Dedifferentiated amniotic fluid mesenchymal stem cell (primary cell): ENCODE measurements at regions not wholly inside any gene's neighbourhood (a gene's known extent, or its start where the extent isn't known, plus 50 kb on each side); places are given as distances from the start of the nearest gene placed in this dataset.

Experiments
- DNase-seq: peaks from one replicate; pipeline ENCODE4 v3.0.0-alpha.2; 2016; ENCODE audit errors: extremely low spot score

DNA sequence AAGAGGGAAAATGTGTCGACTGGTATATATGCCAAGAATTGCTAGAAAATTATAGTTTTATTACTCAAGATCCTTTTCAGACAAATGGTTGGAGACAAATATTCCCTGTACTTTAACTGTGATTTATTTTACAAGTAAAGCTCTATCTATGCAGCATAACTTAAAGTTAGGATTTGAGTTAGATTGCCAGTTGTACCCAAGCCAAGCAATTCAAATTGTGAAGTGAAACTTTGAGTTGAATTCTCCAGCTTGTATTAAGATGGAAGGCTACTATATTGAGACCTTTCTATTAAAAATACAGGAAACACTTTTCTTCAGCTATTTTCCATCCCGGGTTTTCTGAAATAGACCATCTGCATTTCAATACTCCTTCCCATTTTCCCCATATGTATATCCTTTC lies 333.1 kb upstream of the RBMS3 start:
- no peak for DNase-seq

DNA sequence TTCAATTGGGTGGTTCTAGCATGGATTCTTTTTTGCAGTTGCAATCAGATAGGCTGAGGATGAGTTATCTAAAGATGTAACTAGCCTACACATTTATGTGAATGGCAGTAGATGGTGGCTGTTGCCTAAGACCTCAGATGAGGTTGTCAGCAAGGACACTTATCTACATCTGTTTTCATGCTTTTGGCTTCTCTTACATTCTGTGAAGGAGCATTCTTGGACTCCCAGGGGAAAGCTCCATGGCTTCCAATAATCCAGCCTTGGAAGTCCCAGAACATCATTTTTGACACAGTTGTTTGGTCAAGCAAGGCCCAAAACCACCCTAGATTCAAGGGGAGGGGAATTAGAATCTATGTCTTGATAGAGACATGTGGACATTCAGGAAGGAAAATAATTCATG lies 332.2 kb upstream of the RBMS3 start:
- DNase-seq = no peak

GRCh38 chr3:28949580-28949979 lies 331.3 kb upstream of the RBMS3 start:
- no peak for DNase-seq

GRCh38 chr3:28950614-28951013 lies 330.3 kb upstream of the RBMS3 start:
- DNase-seq = no peak

- DNase-seq = peak; percentile 51
Observed at GRCh38 chr3:28951772-28952556, 328.9 kb upstream of the RBMS3 start.

GRCh38 chr3:28958656-28959055 lies 322.2 kb upstream of the RBMS3 start:
- DNase-seq = no peak

DNA sequence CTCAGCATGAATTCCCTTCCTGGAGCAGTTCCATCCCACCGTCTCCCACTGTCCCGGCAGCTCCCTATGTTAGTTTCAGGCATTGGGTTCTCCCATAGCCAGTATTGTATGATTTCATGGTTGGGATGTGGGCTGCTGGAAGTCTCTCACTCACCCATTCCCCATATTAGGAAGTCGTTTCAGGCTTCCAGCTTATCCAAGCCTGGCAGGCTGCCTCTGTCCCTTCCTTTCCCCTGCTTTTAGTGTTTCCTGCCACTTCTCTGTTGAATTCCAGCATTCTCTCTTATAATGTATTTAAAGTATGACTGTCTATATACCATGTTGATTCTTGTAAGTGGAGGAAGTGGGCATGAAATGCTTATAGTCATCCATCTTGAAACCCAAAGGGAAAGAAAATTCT lies 309.7 kb upstream of the RBMS3 start:
- DNase-seq = no peak

DNA sequence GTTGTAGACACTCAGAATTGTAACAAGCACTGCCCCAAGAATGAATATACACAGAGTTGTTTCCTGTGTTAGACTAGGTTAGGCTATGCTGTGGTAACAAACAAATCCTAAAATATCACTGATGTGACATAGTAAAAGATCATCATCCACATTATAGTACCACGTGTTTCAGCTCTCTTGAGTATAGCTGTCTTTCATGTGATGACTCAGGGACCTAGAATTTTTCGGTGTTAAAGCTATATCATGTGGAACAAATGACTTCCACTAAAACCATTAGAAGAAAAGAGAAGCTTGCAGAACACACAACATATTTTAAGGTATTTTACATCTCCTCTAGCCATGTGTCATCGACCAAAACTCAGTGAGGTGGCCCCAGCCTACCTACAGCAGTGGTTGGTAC lies 307.9 kb upstream of the RBMS3 start:
- no peak for DNase-seq

- DNase-seq = peak; percentile 26
Observed at GRCh38 chr3:28973609-28974008, 307.3 kb upstream of the RBMS3 start.

DNA sequence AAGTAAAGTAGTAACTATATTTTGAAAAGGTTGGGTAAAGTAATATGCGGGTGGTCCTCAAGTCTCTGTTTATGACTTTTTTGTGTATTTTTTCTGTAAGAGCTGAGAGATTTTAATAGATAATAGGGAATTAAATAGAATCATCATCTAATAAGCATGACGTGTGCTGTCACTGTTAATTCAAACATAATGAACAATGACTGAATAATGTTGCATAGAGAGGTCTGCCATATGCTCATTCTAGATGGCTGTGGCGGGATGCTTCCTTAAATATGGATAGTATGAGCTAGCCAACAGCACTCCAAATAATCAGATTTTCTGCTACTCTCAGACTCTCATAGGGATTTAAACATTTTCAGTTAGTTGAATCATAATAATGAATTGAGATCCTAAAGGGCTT lies 302.8 kb upstream of the RBMS3 start:
- DNase-seq = no peak

GRCh38 chr3:28980131-28980530 lies 300.7 kb upstream of the RBMS3 start:
- no peak for DNase-seq

DNA sequence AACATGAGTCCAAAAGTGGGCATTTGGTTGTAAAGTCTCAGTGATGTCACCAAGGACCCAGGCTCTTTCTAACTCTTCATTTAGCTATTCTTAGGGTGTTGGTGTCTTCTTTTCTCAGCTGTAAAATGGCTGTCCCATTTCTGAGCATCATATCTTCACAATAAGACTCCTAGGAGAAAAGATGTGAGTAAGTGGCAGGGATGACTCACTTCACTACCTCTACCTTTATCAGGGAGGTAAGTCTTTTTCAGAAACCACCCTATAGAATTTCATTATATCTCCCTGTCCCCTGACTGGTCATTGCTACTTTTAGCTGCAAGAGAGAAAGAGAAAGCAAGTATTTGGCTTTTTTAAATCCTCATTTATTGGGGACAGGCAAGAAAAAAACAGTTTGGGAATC lies 300.2 kb upstream of the RBMS3 start:
- no peak for DNase-seq

DNA sequence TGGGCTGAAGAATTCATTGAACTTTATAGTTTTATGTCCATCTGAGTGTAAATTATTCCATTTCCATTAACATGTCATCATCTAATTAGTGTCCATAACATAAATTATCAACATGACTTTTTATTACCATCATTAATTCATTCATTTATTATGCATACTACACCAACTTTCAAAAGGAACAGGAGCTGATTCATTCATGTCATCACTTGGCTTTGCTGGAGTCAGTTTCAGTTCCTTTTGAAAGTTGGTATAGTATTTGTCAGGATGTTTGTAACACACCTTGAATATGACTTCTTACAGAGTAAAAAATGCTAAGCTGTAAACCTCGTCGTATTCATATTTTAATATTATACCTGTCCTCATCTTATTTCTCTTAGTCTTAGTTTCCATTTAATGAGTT lies 298.0 kb upstream of the RBMS3 start:
- DNase-seq = no peak

DNA sequence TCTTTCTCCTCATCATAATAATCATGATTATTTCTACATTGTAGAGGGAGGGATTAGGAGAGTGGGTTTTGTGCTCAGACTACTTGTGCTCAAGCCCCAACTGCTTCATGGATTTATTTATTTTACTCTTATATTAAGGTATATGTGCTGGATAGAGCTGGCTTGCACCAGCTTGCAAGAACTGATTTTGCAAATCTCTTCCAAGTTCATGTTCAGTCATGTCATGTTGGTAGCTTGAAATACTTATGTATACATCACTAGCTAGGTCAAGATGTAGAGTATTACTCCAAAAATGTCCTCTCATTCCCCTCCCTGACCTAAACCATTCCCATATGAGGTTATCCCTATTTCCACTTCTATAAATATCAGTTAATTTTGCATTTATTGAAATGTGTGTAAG lies 293.9 kb upstream of the RBMS3 start:
- DNase-seq = no peak

DNA sequence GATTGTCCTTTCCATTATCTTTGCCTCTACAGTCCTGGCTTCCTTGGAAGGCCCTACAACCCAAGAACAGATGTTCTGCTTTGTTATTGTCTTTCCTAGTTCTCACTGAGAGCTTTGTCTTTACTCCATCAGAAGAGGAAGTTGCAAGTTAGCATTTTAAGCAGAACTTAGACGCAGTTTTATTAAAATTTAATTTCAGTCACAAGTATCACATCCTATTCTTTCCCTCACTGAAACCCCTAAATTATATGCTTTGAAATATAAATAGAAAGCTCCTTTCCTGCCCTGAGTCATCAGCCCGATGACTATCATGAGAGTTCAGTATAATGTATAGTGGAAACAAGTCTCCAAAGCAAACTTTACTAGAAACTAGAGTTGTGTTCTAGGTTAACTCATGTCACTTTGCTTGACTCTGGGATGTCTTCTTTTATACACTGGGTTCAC lies 291.2 kb upstream of the RBMS3 start:
- no peak for DNase-seq

DNA sequence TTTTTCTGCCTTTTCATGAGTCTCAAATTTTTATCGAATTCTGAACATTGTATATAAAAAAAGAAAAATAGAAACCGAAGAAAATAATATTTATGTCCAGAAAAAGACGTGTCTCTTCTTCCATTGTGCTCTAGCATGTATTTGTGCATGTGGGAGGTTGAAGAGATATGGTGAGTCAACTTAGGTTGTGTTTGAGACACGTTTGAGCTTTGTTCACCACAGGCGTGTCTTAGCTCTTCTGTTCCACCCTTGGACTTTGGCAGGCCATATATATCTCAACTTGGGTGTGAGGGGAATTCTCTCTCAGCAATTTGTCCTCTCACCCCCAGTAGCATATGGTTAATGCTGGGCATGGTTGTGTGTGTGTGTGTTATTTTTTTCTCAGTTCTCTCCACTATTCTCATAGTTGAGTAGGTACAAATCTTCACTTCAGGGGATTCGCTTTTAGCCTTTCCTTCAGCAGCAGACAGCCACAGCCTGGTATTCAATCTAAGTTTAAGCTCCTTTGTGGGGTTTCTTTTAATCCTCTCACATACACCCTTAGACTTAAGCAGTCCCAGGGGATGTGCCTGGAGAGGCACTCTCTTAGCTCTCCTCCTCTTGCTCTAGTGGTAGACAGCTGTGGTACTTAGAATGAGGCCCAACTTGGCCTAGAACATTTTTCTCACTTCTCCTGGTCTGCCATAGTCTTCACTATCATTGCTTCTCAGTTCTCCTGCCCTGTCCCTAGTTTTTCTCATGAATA lies 286.5 kb upstream of the RBMS3 start:
- DNase-seq = no peak

GRCh38 chr3:29004885-29005599 lies 275.8 kb upstream of the RBMS3 start:
- no peak for DNase-seq

DNA sequence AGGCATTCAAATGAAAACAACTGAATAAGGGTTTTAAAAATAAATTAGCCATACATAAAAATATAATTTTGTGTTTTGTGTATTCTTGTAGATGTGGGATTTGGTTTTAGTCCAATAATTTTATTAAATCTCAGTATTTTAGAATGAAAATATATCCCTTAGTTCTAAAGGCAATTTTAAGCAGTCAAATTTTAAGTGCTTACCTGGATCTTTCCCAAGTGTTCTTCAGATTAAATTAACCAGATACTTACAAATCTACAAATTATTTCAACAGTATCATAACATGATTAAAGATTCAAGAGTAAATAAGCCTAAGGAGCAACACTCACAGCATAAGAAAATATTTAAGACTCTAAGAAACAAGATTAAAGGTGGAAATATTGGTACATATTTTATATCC lies 275.0 kb upstream of the RBMS3 start:
- no peak for DNase-seq

DNA sequence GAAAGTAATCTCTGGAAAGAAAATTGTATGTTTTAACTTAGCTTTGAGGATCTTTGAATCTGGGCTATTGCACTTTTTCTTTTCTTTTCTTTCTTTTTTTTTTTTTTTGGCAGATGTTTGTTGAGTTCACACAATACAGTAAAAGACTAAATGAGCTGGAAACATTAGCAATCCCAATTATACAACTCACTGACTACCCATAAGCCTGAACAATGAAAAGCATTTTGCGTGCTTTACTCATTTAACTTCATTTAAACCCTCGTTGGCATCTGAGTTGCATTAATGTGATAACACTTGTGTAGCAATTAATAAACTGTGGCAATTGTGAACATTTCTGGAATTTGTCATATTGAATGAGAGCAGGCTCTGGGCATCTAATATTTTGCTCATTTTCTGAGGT lies 269.4 kb upstream of the RBMS3 start:
- no peak for DNase-seq

- no peak for DNase-seq
Observed at GRCh38 chr3:29011966-29012365, 268.9 kb upstream of the RBMS3 start.

DNA sequence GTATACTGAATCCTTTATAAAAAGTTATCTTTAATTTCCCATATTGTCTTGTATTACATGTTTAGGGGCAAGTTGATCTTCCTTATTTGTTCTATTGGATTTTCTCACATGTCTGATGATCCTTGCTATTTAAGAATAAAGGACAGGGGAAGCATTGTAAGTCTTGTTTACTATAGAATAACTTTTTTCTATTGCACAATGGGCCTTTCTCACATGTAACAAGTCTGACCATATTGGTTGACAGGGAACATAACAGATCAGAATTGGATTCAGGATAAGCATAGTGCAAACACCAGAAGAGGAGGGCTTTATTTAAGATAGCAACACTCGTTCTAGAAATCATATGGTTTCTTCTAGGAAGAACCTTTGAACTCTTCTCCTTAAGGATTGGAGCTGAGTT lies 257.9 kb upstream of the RBMS3 start:
- no peak for DNase-seq

GRCh38 chr3:29026286-29026685 lies 254.6 kb upstream of the RBMS3 start:
- DNase-seq = no peak

DNA sequence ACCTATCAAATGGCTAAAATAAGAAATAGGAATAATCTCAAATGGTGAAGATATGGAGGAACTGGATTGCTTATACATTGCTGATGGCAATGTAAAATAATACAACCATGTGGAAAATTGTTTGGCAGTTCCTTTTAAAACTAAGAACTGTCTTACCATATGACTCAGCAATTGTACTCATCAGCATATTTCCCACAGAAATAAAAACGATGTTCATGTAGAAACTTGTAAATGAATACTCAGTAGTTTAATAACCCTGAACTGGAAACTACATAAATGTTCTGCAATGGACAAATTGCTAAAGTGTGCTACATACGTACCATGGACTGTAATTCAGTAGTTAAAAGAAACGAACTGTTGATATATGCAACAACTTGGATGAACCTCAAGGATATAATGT lies 253.9 kb upstream of the RBMS3 start:
- no peak for DNase-seq
